ENCODE measurements at regions not wholly inside any gene's neighbourhood (a gene's known extent, or its start where the extent isn't known, plus 50 kb on each side); places are given as distances from the start of the nearest gene placed in this dataset.

- DNase-seq (ENCODE audit: low spot score): no peak
- peaks cover 4% of the 10 kb centered on the region for H3K27me3 Mint-ChIP-seq (ENCODE audit: low read depth)
- H3K4me1 Mint-ChIP-seq: peaks cover 47% of the 10 kb centered on the region
- POLR2A ChIA-PET: no interaction called here
- no peaks in the 10 kb centered on the region for H3K36me3 Mint-ChIP-seq
- ATAC-seq: 0 out of 2 replicates have a peak, but pooled peaks have one; percentile 21
- CTCF ChIA-PET: no interaction called here
- no peak overlapping the region for H3K4me3 Mint-ChIP-seq
- no peak overlapping the region for H3K27ac Mint-ChIP-seq
- no peak for TF ChIP-seq ESRRA (CRISPR knock-in tag; IDR thresholded peaks at IDR 0.05; ENCODE audit: borderline replicate concordance)
- no peak for TF ChIP-seq ATF1 (CRISPR knock-in tag; IDR thresholded peaks at IDR 0.05)
- TF ChIP-seq ZBTB21 (CRISPR knock-in tag; IDR thresholded peaks at IDR 0.05; ENCODE audit: borderline replicate concordance): no peak
- no peak for TF ChIP-seq ZNF396 (CRISPR knock-in tag; IDR thresholded peaks at IDR 0.05; ENCODE audit: borderline replicate concordance)
- TF ChIP-seq KAT7 (CRISPR knock-in tag; IDR thresholded peaks at IDR 0.05; ENCODE audit: borderline replicate concordance): no peak
- no peak for TF ChIP-seq NFYB (CRISPR knock-in tag; conservative IDR thresholded peaks at IDR 0.05; ENCODE audit: low read depth)
- no peak for TF ChIP-seq ZSCAN18 (CRISPR knock-in tag; IDR thresholded peaks at IDR 0.05)
- TF ChIP-seq EMX1 (CRISPR knock-in tag; IDR thresholded peaks at IDR 0.05): no peak
- TF ChIP-seq PRRX2 (CRISPR knock-in tag; IDR thresholded peaks at IDR 0.05): no peak
- TF ChIP-seq ZMAT4 (CRISPR knock-in tag; IDR thresholded peaks at IDR 0.05): no peak
- TF ChIP-seq ZNF423 (CRISPR knock-in tag; IDR thresholded peaks at IDR 0.05): no peak
- TF ChIP-seq GABPB1 (CRISPR knock-in tag; IDR thresholded peaks at IDR 0.05): no peak
- no peak for TF ChIP-seq E2F5 (CRISPR knock-in tag; IDR thresholded peaks at IDR 0.05)
- no peak for TF ChIP-seq USF2 (CRISPR knock-in tag; IDR thresholded peaks at IDR 0.05)
- no peak for TF ChIP-seq NR1H2 (CRISPR knock-in tag; IDR thresholded peaks at IDR 0.05)
- TF ChIP-seq CDX4 (CRISPR knock-in tag; IDR thresholded peaks at IDR 0.05; ENCODE audit: borderline replicate concordance): no peak
- TF ChIP-seq CTCF (IDR thresholded peaks at IDR 0.05): no peak
- no peak for TF ChIP-seq E2F4 (CRISPR knock-in tag; IDR thresholded peaks at IDR 0.05; ENCODE audit: borderline replicate concordance, low read depth)
- peaks cover 10% of the 10 kb centered on the region; the same call in 1 of the 2 replicates for H3K9me3 Mint-ChIP-seq
Measured at GRCh38 chr3:98709441-98709840, 53.7 kb upstream of the ST3GAL6 start.

GRCh38 chr3:98710067-98710659 lies 53.0 kb upstream of the ST3GAL6 start:
- ATAC-seq (no peak; the same call in 1 of the 2 replicates), DNase-seq (ENCODE audit: low spot score) (no peak)
- Mint-ChIP-seq H3K4me3 (no peak overlapping the region), H3K27ac (no peak overlapping the region; the same call in 1 of the 2 replicates), H3K36me3 (no peaks in the 10 kb centered on the region), H3K4me1 (peaks cover 48% of the 10 kb centered on the region), H3K9me3 (peaks cover 10% of the 10 kb centered on the region; the same call in 1 of the 2 replicates), H3K27me3 (ENCODE audit: low read depth) (peaks cover 4% of the 10 kb centered on the region)
- TF ChIP-seq ZSCAN18 (CRISPR knock-in tag; IDR thresholded peaks at IDR 0.05) (no peak), ZNF219 (CRISPR knock-in tag; IDR thresholded peaks at IDR 0.05; ENCODE audit: borderline replicate concordance) (no peak), GABPB1 (CRISPR knock-in tag; IDR thresholded peaks at IDR 0.05) (no peak), PREB (CRISPR knock-in tag; IDR thresholded peaks at IDR 0.05; ENCODE audit: borderline replicate concordance) (no peak), USF1 (CRISPR knock-in tag; IDR thresholded peaks at IDR 0.05) (no peak), TEAD1 (CRISPR knock-in tag; IDR thresholded peaks at IDR 0.05) (no peak), SP1 (CRISPR knock-in tag; conservative IDR thresholded peaks at IDR 0.05) (no peak), GTF2I (CRISPR knock-in tag; conservative IDR thresholded peaks at IDR 0.05) (no peak)
- POLR2A ChIA-PET: no interaction called here
- CTCF ChIA-PET: interaction anchor here (0.7 kb wide), 1 partner anchor 1122 kb away, joined by 4 read pairs; no protein-coding TSS in a partner anchor

All from WTC11 (cell line).